Fibroblast of villous mesenchyme (primary cell): ENCODE measurements at regions not wholly inside any gene's neighbourhood (a gene's known extent, or its start where the extent isn't known, plus 50 kb on each side); places are given as distances from the start of the nearest gene placed in this dataset.

ENCODE experiments used
- DNase-seq: peaks from one replicate; pipeline ENCODE4 v3.0.0-alpha.2; 2010; ENCODE audit warnings: low read depth
- H3K4me3 ChIP-seq: 2 replicates; pipeline ENCODE4 v1.5.1; 2011; ENCODE audit warnings: low read depth, mild to moderate bottlenecking, low read length
- TF ChIP-seq, protein P1 (sequence below): IDR thresholded peaks from 2 replicates; pipeline ENCODE4 v1.5.1; 2012; ENCODE audit warnings: low read depth, mild to moderate bottlenecking, low read length; ENCODE audit not compliant: insufficient read depth

DNA sequence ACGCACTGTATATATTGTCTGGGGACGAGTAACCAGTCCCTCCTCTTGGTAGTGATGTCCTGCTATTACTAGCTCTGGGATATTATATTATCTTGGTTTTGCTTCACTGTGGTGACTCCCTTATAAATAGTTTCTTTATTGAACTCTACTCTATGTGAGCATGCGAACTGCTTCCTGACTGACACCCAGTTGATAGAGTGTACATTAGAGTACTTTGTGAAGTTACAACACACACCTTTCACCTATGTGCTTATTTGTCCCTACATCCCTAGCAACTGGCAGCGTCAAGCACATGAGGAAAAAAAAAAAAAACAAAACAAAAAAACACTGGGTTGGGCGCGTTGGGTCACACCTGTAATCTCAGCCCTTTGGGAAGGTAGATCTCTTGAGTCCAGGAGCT, 67.3 kb upstream of the TENT5A start:
- no peak overlapping the region for H3K4me3 ChIP-seq
- DNase-seq: no peak
- TF ChIP-seq, protein P1, sequence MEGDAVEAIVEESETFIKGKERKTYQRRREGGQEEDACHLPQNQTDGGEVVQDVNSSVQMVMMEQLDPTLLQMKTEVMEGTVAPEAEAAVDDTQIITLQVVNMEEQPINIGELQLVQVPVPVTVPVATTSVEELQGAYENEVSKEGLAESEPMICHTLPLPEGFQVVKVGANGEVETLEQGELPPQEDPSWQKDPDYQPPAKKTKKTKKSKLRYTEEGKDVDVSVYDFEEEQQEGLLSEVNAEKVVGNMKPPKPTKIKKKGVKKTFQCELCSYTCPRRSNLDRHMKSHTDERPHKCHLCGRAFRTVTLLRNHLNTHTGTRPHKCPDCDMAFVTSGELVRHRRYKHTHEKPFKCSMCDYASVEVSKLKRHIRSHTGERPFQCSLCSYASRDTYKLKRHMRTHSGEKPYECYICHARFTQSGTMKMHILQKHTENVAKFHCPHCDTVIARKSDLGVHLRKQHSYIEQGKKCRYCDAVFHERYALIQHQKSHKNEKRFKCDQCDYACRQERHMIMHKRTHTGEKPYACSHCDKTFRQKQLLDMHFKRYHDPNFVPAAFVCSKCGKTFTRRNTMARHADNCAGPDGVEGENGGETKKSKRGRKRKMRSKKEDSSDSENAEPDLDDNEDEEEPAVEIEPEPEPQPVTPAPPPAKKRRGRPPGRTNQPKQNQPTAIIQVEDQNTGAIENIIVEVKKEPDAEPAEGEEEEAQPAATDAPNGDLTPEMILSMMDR: no peak

DNA sequence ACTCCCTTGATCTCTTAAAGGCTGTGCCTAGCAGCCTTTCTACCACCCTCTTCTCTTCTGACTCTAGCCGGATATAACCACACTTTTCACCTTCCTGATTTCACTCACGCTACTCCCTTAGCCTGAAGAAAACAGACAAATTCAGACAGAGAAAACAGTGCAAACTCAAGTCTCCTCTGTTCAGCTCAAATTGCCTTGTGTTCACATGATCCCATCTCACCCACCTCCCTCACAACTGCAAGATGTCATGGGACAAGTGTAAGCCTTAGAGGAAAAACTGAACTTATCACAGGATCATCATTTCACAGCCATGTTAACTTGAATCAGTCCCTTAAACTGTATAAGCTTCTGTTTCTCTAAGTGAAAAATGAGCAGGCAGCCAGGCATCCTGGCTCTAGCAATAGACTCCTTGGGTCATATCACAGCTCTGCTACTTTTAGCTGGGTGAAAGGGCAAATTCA, 66.5 kb upstream of the TENT5A start:
- no peak overlapping the region for H3K4me3 ChIP-seq
- DNase-seq: no peak
- TF ChIP-seq, protein P1: no peak

DNA sequence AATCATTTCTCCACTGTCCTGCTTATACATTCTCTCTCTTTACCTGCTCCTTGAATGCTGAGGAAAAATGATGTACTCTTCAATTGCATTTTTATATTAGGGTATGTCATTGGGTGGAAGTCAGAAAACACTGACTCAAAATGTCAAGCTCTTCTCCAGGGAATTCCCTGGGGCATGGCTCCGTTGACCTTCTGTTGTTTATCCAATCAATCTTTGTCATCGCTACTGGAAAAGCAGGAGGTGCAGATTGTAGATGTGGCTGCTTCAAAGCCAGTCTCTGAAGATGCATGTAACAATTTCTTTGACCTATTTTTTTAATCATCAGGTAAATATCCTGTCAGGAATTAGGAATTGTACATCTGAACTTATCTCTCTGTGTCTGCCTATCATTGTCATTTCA, 63.9 kb upstream of the TENT5A start:
- TF ChIP-seq, protein P1: no peak
- no peak overlapping the region for H3K4me3 ChIP-seq
- DNase-seq: no peak

DNA sequence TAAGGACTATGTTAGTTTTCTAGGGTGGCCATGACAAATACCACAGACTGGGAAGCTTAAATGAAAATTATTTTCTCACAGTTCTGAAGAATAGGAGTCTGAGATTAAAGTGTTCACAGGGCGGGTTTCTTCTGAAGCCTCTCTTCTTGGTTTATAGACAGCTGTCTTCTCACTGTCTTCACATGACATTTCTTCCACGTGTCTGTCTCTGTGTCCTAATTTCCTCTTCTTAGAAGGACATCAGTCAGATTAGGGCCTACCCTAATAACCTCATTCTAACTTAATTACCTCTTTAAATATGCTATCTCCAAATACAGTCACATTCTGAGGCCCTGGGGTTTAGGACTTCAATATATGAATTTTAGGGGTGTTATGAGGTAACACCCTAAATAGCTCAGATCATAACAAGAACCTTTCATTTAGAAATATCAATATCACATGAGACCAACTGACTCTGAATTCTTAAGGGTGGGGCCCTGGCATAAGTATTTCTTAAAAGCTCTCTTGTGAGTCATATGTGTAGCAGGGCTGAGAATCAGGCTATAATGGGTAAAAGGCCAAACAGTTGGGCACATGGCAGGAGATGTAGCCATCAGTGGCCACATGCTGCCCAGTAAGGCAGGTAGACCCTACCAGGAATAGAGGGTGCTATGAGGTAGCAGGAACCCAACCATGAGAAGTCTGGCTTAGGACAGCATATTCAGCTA, 62.0 kb upstream of the TENT5A start:
- DNase-seq: peak; percentile 14
- TF ChIP-seq, protein P1: no peak
- no peak overlapping the region for H3K4me3 ChIP-seq

DNA sequence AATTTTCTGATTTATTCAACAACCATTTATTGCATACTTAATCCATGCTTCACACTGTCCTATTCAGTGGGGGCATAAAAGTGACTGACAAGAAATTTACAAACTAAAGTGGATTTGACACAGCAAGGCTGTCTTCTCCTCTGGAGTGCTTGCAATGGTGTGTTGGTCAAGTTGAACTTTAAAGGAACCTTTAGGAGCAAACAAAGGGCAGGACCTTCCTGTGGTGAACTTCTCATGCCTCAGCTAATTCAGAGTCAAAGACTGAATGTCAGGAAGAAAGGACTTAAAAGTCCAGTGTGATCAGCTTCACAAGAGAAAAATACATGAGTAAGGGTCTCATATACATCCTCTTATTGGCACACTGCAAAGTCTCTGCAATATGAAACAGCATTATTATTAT, 60.8 kb upstream of the TENT5A start:
- TF ChIP-seq, protein P1: no peak
- H3K4me3 ChIP-seq: no peak overlapping the region
- no peak for DNase-seq

DNA sequence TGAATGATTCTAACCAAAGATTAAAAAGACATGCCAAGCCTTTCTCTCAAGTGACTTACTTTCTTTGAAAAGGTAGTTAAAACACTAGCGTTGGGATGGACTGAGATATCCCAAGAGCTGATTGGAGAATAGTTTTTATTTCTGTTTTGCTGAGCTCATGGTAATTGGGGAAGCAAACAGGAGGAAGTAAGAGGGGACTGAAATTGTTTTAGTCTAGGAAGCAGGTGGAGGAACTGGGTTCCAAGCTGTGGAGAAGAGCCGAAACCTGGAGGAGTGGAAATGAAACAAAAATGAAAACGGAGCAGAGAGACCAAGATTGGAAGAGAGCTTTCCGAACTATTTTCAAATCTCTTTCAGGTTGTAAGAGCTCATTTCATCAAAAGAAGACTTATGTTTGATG, 59.9 kb upstream of the TENT5A start:
- H3K4me3 ChIP-seq: no peak overlapping the region
- no peak for DNase-seq
- TF ChIP-seq, protein P1: no peak
